HCT116 (cell line): ENCODE measurements at regions not wholly inside any gene's neighbourhood (a gene's known extent, or its start where the extent isn't known, plus 50 kb on each side); places are given as distances from the start of the nearest gene placed in this dataset.

Source experiments
- ATAC-seq: fragments of 200-7000 bp; cut with Tn5 transposase; 2 replicates; pipeline ENCODE4 v1.9.1; 2020; ENCODE audit warnings: mild to moderate bottlenecking, moderate library complexity
- BruUV-seq: library from RNA; stranded (reverse); fragments of 400-500 nt; replicated peaks from 2 replicates; lab custom pipeline; 2021; lab: Mats Ljungman, UMichigan
- CTCF ChIA-PET: fragments of 300-600 bp; sonication (Branson Sonifier 250); formaldehyde crosslinking; loops from one replicate; lab custom pipeline; 2021; ENCODE audit warnings: antibody characterized with exemption; lab: Charles Lee
- POLR2A ChIA-PET: fragments of 300-600, 350-600 bp; sonication (Branson Sonifier 250); formaldehyde crosslinking; loops from one replicate; lab custom pipeline; 2021; ENCODE audit warnings: antibody characterized with exemption; lab: Charles Lee
- RAD21 ChIA-PET, 2 experiments: fragments of 300-600 bp; sonication (Branson Sonifier 250); formaldehyde crosslinking; loops; one replicate each; lab custom pipeline; 2023; ENCODE audit warnings: low total read pairs in 2 of 2; ENCODE audit not compliant: uncharacterized antibody in 2 of 2, unreplicated experiment in 2 of 2, low non-redundant PET in 1 of 2; lab: Charles Lee
- DNase-seq: peaks from one replicate; pipeline ENCODE4 v3.0.0-alpha.2; 2010; ENCODE audit warnings: low read depth, low spot score
- H2AFZ ChIP-seq: fragments of 200-600 bp; shearing (Covaris generic), sonication (generic); 2 replicates; pipeline ENCODE4 v1.6.1; 2017; ENCODE audit warnings: low read depth, mixed run types, mixed read lengths, antibody characterized with exemption, low read length; ENCODE audit not compliant: poor library complexity, severe bottlenecking
- H3K27ac ChIP-seq: 2 replicates; pipeline ENCODE4 v1.5.1; 2012; ENCODE audit warnings: low read depth, low read length
- H3K27me3 ChIP-seq: fragments of 200-600 bp; sonication (generic); 2 replicates; pipeline ENCODE4 v1.6.1; 2016; ENCODE audit warnings: mixed run types, low read length, mixed read lengths; ENCODE audit not compliant: insufficient read depth
- H3K36me3 ChIP-seq, 2 experiments: fragments of 200-500 bp in 1 of 2; fragments of 200-600 bp in 1 of 2; sonication (Bioruptor generic) in 1 of 2; sonication (generic) in 1 of 2; 2 replicates each; pipeline versions ENCODE4 v1.5.1 to v1.6.1; 2014 to 2016; ENCODE audit warnings: low read length in 2 of 2, inconsistent platforms in 1 of 2, mixed read lengths in 1 of 2, mixed run types in 1 of 2; ENCODE audit not compliant: insufficient read depth in 2 of 2, control insufficient read depth in 1 of 2
- H3K4me1 ChIP-seq, 2 experiments: fragments of 200-600 bp in 1 of 2; sonication (generic) in 1 of 2; 2 replicates each; pipeline versions ENCODE4 v1.5.1 to v1.6.1; 2012 to 2017; ENCODE audit warnings: low read length in 2 of 2, inconsistent platforms in 1 of 2, mild to moderate bottlenecking in 1 of 2, mixed read lengths in 1 of 2, mixed run types in 1 of 2, moderate library complexity in 1 of 2; ENCODE audit not compliant: insufficient read depth in 2 of 2, control insufficient read depth in 1 of 2
- H3K4me2 ChIP-seq: fragments of 200-600 bp; sonication (generic); 2 replicates; pipeline ENCODE4 v1.6.1; 2017; ENCODE audit warnings: mixed run types, low read length, mixed read lengths
- H3K4me3 ChIP-seq, 2 experiments: fragments of 200-600 bp in 1 of 2; sonication (generic) in 1 of 2; replicated peaks in 1 of 2; 2 replicates each; pipeline ENCODE4 v1.5.1; 2011 to 2016; ENCODE audit warnings: low read length in 2 of 2, control low read depth in 1 of 2, low read depth in 1 of 2, mild to moderate bottlenecking in 1 of 2, mixed read lengths in 1 of 2, mixed run types in 1 of 2
- H3K79me2 ChIP-seq: fragments of 200-600 bp; sonication (generic); 2 replicates; pipeline ENCODE4 v1.6.1; 2017; ENCODE audit warnings: mild to moderate bottlenecking, mixed run types, low read length, moderate library complexity, mixed read lengths; ENCODE audit not compliant: insufficient read depth
- H3K9ac ChIP-seq: fragments of 200-600 bp; sonication (generic); 2 replicates; pipeline ENCODE4 v1.6.1; 2016; ENCODE audit warnings: low read length, mixed read lengths
- H3K9me2 ChIP-seq: fragments of 200-600 bp; sonication (generic), shearing (Covaris generic); 2 replicates; pipeline ENCODE4 v1.6.1; 2017; ENCODE audit warnings: mixed run types, mild to moderate bottlenecking, moderate library complexity; ENCODE audit not compliant: insufficient read depth
- H3K9me3 ChIP-seq, 2 experiments: fragments of 200-500 bp in 1 of 2; fragments of 200-600 bp in 1 of 2; sonication (Bioruptor generic) in 1 of 2; sonication (generic) in 1 of 2; 2 replicates each; pipeline ENCODE4 v1.6.1; 2014 to 2017; ENCODE audit warnings: low read length in 2 of 2, mixed read lengths in 2 of 2, inconsistent platforms in 1 of 2, low read depth in 1 of 2, mild to moderate bottlenecking in 1 of 2, mixed run types in 1 of 2, moderate library complexity in 1 of 2; ENCODE audit not compliant: control insufficient read depth in 1 of 2, insufficient read depth in 1 of 2
- H4K20me1 ChIP-seq: fragments of 200-600 bp; sonication (generic), shearing (Covaris generic); 2 replicates; pipeline ENCODE4 v1.6.1; 2017; ENCODE audit warnings: mixed run types, mild to moderate bottlenecking, moderate library complexity; ENCODE audit not compliant: insufficient read depth
- CEBPB ChIP-seq: IDR thresholded peaks from 2 replicates; pipeline ENCODE4 v1.6.1; 2012; ENCODE audit warnings: low read depth
- EGR1 ChIP-seq: IDR thresholded peaks from 2 replicates; pipeline ENCODE4 v1.6.1; 2012; ENCODE audit warnings: low read depth
- ELF1 ChIP-seq: IDR thresholded peaks from 2 replicates; pipeline ENCODE4 v1.6.1; 2012; ENCODE audit warnings: low read depth, borderline replicate concordance
- EZH2phosphoT487 ChIP-seq: fragments of 200-600 bp; IDR thresholded peaks from 2 replicates; pipeline ENCODE4 v1.6.1; 2018; ENCODE audit warnings: antibody characterized with exemption, borderline replicate concordance
- SRF ChIP-seq: IDR thresholded peaks from 2 replicates; pipeline ENCODE4 v1.6.1; 2012; ENCODE audit warnings: low read depth
- YY1 ChIP-seq: IDR thresholded peaks from 2 replicates; pipeline ENCODE4 v1.6.1; 2011; ENCODE audit warnings: low read length, low read depth, moderate library complexity, mild to moderate bottlenecking; ENCODE audit not compliant: insufficient replicate concordance; ENCODE audit errors: extremely low read depth
- ZBTB33 ChIP-seq: IDR thresholded peaks from 2 replicates; pipeline ENCODE4 v1.6.1; 2011; ENCODE audit warnings: mild to moderate bottlenecking, low read length, moderate library complexity; ENCODE audit not compliant: insufficient replicate concordance; ENCODE audit errors: extremely low read depth
- ZFX ChIP-seq: fragments of 450-650 bp; IDR thresholded peaks from 2 replicates; pipeline ENCODE4 v1.6.1; 2017
- ZNF274 ChIP-seq: fragments of 200-500 bp; sonication (Bioruptor generic); IDR thresholded peaks from 2 replicates; pipeline ENCODE4 v1.6.1; 2014; ENCODE audit warnings: mild to moderate bottlenecking, low read depth, low read length, inconsistent platforms
- intact Hi-C: fragments of 100-400 bp; cut with micrococcal nuclease; formaldehyde crosslinking; loops from 2 replicates; pipeline ENCODE4 v1.10.0; 2022
- TF ChIP-seq, protein P1 (sequence below): IDR thresholded peaks from 2 replicates; pipeline ENCODE4 v1.6.1; 2012

DNA sequence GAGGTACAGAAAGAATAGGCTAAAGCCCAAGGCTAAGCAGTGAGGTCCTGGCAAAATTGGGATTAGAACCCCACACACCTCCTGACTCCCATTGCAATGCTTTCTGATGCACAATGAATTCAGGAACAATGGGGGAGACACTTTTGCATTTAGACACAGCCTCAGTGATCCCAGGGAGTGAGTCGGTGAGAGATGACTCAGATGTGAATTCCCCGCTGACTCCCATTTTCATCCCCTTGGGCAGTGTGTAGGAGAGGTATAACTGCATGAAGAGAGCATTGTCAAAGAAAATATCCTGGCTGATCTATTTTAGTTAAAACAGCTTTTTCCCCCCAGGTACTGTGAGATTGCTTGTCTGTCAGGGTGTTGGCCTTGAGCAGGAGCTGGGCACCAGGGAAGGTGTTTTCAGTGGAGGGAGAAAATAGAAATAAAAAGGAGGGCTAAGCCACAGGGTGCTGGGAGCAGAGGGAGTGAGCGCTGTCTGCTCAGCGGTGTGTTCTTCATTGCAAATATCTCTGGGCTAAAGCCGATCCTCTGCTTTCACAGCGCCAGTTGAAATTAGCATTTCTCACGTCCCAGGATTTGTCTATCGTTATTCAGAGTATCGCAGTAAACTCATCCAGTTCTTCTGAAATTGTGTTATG lies 247.7 kb upstream of the PTBP2 start:
- intact Hi-C loops, result no loop called here
- no peak overlapping the region for H3K4me3 ChIP-seq
- no peak for TF ChIP-seq ZBTB33
- no peak for TF ChIP-seq ZNF274
- no peak for TF ChIP-seq CEBPB
- TF ChIP-seq SRF, result no peak
- TF ChIP-seq ZFX, result no peak
- TF ChIP-seq, all 23 proteins: peak for 0
- DNase-seq (no peak), ATAC-seq (no peak)
- POLR2A ChIA-PET, result no interaction called here
- Histone ChIP-seq H3K27ac (no peak overlapping the region), H3K9ac (no peak overlapping the region), H3K4me2 (no peak overlapping the region), H3K79me2 (no peaks in the 10 kb centered on the region), H3K27me3 (no peaks in the 10 kb centered on the region), H3K9me2 (no peaks in the 10 kb centered on the region), H3K4me1 (peaks cover 0 to 5% of the 10 kb centered on the region in 2 experiments; a peak in 1 of 4 replicates), H3K36me3 (no peaks in the 10 kb centered on the region), H3K9me3 (no peaks in the 10 kb centered on the region), H4K20me1 (no peaks in the 10 kb centered on the region), H2AFZ (no peak overlapping the region)
- RAD21 ChIA-PET, result no interaction called here
- BruUV-seq, result no TSS peak
- CTCF ChIA-PET, result no interaction called here

GRCh38 chr1:96474985-96475743 lies 246.4 kb upstream of the PTBP2 start:
- no peaks in the 10 kb centered on the region for H3K9me2 ChIP-seq
- H3K9me3 ChIP-seq, result no peaks in the 10 kb centered on the region
- no peaks in the 10 kb centered on the region for H4K20me1 ChIP-seq
- H3K4me1 ChIP-seq, result peaks cover 0 to 5% of the 10 kb centered on the region in 2 experiments; a peak in 1 of 4 replicates
- H3K36me3 ChIP-seq, result no peaks in the 10 kb centered on the region
- intact Hi-C loops, result no loop called here
- no peaks in the 10 kb centered on the region for H3K79me2 ChIP-seq
- ChIA-PET RAD21 (no interaction called here), CTCF (no interaction called here), POLR2A (no interaction called here)
- no peak overlapping the region for H2AFZ ChIP-seq
- H3K27me3 ChIP-seq, result no peaks in the 10 kb centered on the region
- DNase-seq, result no peak
- no peak overlapping the region for H3K9ac ChIP-seq
- BruUV-seq, result no TSS peak
- no peak overlapping the region for H3K4me3 ChIP-seq
- H3K27ac ChIP-seq, result no peak overlapping the region
- TF ChIP-seq, protein P1, sequence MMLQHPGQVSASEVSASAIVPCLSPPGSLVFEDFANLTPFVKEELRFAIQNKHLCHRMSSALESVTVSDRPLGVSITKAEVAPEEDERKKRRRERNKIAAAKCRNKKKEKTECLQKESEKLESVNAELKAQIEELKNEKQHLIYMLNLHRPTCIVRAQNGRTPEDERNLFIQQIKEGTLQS, result no peak
- no peak for TF ChIP-seq EGR1
- TF ChIP-seq EZH2phosphoT487, result no peak
- TF ChIP-seq ZBTB33, result no peak
- TF ChIP-seq YY1, result no peak
- no peak for TF ChIP-seq ELF1
- H3K4me2 ChIP-seq, result no peak overlapping the region
- no peak for ATAC-seq
